ENCODE measurements at regions not wholly inside any gene's neighbourhood (a gene's known extent, or its start where the extent isn't known, plus 50 kb on each side); places are given as distances from the start of the nearest gene placed in this dataset.
A peak's percentile ranks its signal among the peaks of the same experiment; 100 is the strongest.

DNA sequence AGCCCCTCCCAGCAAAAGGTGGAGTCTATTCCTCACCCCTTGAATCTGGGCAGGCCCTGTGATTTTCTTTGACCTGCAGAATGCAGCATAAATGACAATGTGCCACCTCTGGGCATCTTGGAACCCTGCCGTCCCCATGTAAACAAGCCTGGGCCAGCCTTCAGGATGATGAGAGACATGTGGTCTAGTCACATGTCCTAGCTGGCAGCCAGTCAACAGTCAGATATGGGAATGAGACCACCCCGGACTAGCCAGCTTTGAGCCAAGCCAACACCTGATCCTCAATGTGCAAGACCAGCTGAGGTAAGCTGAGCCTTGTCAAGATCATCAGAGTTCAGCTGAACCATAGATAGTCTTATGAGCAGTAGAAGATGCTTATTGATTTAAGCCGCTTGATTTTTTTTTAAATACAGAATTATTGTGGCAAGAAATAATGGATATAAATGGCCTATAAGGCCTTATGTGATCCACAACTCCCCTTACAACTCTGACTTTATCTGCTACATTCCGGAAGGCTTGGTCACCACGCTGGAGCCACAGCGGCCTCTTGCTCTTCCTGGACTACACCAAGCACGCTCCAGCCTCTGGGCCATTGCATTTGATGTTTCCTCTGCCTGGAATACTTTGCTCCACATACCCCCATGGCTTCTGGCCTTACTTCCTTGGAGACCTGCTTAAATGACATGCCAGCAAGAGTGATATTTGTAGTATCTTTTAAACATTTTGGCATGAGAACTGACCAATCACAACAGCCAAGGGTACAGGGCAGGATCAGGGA lies 225.9 kb upstream of the SESN3 start:
- no peak for DNase-seq

DNA sequence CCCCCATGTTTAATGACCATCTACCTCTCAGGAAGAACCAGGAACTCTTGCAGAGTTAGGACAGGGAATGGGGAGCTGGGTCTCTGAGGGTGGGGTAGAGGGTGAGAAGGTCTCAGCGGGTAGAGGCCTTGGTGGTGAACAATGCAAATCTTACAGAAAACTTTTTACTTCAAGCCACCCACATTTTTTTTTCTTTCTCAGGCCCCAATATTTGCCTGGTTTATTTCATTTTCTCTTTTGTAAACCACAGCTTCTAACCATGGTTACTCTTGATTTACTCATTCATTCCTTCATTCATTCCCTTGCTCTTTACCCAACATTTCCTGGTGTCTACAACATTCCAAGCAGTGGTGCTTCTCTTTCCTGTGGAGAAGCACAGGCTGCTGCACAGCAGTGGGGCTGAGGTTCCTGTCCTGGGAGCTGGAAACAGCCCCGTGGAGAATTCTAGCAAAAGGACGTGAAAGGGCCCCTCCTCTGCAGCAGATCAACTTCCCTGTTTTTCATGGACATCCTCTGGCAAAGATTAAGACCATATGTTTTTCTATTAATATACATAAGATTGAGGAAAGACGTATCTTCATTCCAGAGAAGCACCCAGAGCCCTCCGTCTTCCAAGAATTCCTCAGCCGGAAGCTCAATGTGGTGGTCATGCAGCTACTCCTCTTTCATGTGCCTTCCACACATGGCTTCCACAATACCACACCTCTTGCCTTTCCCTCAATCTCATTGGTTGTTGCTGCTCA lies 224.4 kb upstream of the SESN3 start:
- no peak for DNase-seq
- TF ChIP-seq POLR2A (IDR thresholded peaks at IDR 0.05) (no peak), POLR2AphosphoS5 (IDR thresholded peaks at IDR 0.05) (no peak), CTCF (IDR thresholded peaks at IDR 0.05 in 8 of 11, conservative IDR thresholded peaks at IDR 0.05 in 3 of 11) (no peak)
- 62 to 78% (median 69%) methylated on average over 6 of the region's 6 CpGs for WGBS, 5 donors
- Histone ChIP-seq H3K36me3 (no peaks in the 10 kb centered on the region), H3K4me1 (peaks cover 0 to 24% (median 0%) of the 10 kb centered on the region in 6 donors), H3K27ac (no peak overlapping the region), H3K4me3 (no peak overlapping the region), H3K9me3 (no peaks in the 10 kb centered on the region), H3K27me3 (replicated peaks in 1 of 7) (no peaks in the 10 kb centered on the region)
- intact Hi-C loops (cut with DNase I; ENCODE audit: low total_unique reads), result no loop called here

More for the DNA sequence above, 225.9 kb upstream of the SESN3 start:
- intact Hi-C loops (cut with DNase I; ENCODE audit: low total_unique reads), result no loop called here
- WGBS, 5 donors, result 94 to 97% (median 95%) methylated on average over 7 of the region's 7 CpGs
- no peaks in the 10 kb centered on the region for H3K27me3 ChIP-seq (replicated peaks in 1 of 7)
- H3K4me1 ChIP-seq, result peaks cover 0 to 18% (median 0%) of the 10 kb centered on the region in 6 donors
- H3K36me3 ChIP-seq, result no peaks in the 10 kb centered on the region
- TF ChIP-seq POLR2AphosphoS5 (IDR thresholded peaks at IDR 0.05) (no peak), CTCF (IDR thresholded peaks at IDR 0.05 in 8 of 11, conservative IDR thresholded peaks at IDR 0.05 in 3 of 11) (no peak), POLR2A (IDR thresholded peaks at IDR 0.05) (no peak)
- no peak overlapping the region for H3K4me3 ChIP-seq
- H3K9me3 ChIP-seq, result no peaks in the 10 kb centered on the region
- H3K27ac ChIP-seq, result no peak overlapping the region

GRCh38 chr11:95453616-95454171 lies 222.7 kb upstream of the SESN3 start:
- H3K27me3 ChIP-seq (replicated peaks in 1 of 7), result no peaks in the 10 kb centered on the region
- intact Hi-C loops (cut with DNase I; ENCODE audit: low total_unique reads), result no loop called here
- WGBS, 5 donors, result 91 to 93% (median 93%) methylated on average over 7 of the region's 7 CpGs
- H3K4me1 ChIP-seq, result peaks cover 0 to 24% (median 0%) of the 10 kb centered on the region in 6 donors
- no peak overlapping the region for H3K27ac ChIP-seq
- TF ChIP-seq CTCF (IDR thresholded peaks at IDR 0.05 in 8 of 11, conservative IDR thresholded peaks at IDR 0.05 in 3 of 11), result no peak
- no peak for TF ChIP-seq POLR2A (IDR thresholded peaks at IDR 0.05)
- TF ChIP-seq POLR2AphosphoS5 (IDR thresholded peaks at IDR 0.05), result no peak
- DNase-seq, result no peak
- no peak overlapping the region for H3K4me3 ChIP-seq
- H3K9me3 ChIP-seq, result no peaks in the 10 kb centered on the region
- no peaks in the 10 kb centered on the region for H3K36me3 ChIP-seq

DNA sequence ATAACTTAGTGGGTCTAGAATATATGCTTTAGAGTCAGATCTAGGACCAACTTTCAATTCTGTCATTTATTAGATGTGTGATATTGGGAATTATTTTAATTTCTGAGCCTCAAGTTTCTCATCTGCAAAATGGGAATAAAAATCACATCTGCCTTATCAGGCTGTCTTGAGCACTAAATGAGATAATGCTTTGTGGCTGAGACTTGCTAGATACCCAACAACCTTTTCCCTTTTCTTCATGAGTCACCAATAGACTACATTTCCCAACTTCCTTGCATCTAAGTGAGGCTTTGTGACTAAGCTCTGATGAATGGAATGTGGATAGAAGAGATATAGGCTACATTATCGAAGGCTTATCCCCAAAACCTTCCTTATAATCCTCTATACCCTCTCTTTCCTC lies 220.7 kb upstream of the SESN3 start:
- intact Hi-C loops (cut with DNase I; ENCODE audit: low total_unique reads), result no loop called here
- Histone ChIP-seq H3K27ac (peak overlapping the region in 7 of 8 donors; percentile 48 to 76 (median 58)), H3K36me3 (no peaks in the 10 kb centered on the region), H3K9me3 (no peaks in the 10 kb centered on the region), H3K4me1 (peaks cover 0 to 24% (median 0%) of the 10 kb centered on the region in 6 donors), H3K27me3 (replicated peaks in 1 of 7) (no peaks in the 10 kb centered on the region), H3K4me3 (no peak overlapping the region)
- 83 to 94% (median 89%) methylated on average over 1 of the region's 1 CpG for WGBS, 5 donors
- DNase-seq, result no peak
- TF ChIP-seq CTCF (IDR thresholded peaks at IDR 0.05 in 8 of 11, conservative IDR thresholded peaks at IDR 0.05 in 3 of 11) (no peak), POLR2A (IDR thresholded peaks at IDR 0.05) (no peak), POLR2AphosphoS5 (IDR thresholded peaks at IDR 0.05) (no peak)

All from spleen (tissue), 11 donors.